HG02678 (cell line): ENCODE measurements at regions not wholly inside any gene's neighbourhood (a gene's known extent, or its start where the extent isn't known, plus 50 kb on each side); places are given as distances from the start of the nearest gene placed in this dataset.

Experiments
- ATAC-seq: cut with Tn5 transposase; IDR thresholded peaks from one replicate; pipeline ENCODE4 v1.9.1; 2021; ENCODE audit warnings: mild to moderate bottlenecking, moderate library complexity; ENCODE audit not compliant: unreplicated experiment

DNA sequence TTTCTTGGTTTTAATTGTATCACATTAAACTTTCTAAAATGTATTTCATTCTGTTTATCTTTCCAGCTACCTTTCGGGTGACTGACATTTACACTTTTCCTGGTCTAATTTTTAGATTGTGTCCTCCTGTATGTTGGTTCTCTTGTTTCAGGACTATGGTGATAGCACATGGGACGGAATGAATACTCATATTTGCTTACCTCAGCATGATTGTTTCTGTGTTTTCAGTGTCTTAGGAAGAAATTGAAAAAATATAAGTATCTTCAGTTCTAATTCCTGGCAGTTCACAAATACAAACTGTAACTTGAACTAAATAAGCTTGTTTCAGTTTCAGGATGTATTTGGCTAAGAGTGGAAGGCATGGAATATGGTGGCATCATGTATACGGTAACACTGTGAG, 80.1 kb upstream of the ROBO1 start:
- no peak for ATAC-seq

- ATAC-seq = no peak
Observed at GRCh38 chr3:79846148-79846933, 78.5 kb upstream of the ROBO1 start.

DNA sequence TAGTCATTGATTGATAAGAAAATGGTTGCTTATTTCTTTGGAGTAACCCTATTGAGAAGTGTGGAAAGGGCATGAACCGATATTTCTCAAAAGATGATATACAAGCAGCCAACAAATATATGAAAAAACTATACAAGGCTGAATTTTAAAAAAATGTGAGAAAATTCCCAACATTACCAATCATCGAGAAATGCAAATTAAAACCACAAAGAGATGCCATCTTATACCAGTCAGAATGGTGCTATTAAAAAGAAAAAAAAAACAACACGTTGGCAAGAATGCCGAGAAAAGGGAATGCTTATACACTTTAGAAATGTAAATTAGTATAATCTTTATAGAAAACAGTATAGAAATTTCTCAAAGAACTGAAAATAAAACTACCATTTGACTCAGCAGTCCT, 77.7 kb upstream of the ROBO1 start:
- no peak for ATAC-seq

DNA sequence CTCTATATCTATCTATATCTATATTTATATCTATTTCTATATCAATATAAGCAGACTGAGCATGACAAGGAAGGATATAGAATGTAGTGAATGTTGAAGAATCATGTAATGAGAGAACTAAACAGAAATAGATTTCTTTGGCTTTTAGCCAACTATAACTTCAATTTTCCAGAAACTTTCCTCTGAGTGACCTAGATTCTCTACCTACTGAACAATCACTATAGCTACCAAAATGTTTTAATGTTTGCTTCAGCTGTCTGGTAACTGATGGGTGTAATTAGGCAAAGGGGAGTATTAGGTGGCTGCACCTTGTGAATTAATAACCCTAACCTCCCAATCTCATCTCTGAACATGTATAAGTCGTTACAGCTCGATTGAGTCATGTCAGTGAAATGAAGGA, 76.4 kb upstream of the ROBO1 start:
- no peak for ATAC-seq

GRCh38 chr3:79843180-79843579, 75.4 kb upstream of the ROBO1 start:
- ATAC-seq = no peak

- ATAC-seq = no peak
Observed at GRCh38 chr3:79835701-79836100, 67.9 kb upstream of the ROBO1 start.

DNA sequence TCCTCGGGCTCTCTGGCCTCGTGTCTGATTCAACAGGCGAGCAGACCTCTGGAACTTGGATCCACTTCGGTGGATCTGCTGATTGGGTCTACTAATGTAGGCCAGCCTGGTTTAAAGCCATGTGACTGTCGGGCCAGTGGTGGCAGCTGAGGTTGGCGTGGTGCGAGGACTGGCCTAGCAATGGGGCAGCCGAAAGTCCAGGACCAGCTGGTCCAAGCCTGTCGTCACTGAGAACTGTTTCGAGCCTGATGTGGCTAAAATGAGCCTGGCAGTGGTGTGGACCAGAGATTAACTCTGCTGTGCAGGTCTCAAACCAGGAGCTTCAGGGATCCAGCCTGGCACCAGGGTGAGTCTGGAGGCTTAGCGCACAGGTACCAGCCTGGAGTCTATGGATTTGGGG, 56.4 kb upstream of the ROBO1 start:
- no peak for ATAC-seq

- ATAC-seq = no peak
Observed at GRCh38 chr3:79822076-79822475, 54.3 kb upstream of the ROBO1 start.

DNA sequence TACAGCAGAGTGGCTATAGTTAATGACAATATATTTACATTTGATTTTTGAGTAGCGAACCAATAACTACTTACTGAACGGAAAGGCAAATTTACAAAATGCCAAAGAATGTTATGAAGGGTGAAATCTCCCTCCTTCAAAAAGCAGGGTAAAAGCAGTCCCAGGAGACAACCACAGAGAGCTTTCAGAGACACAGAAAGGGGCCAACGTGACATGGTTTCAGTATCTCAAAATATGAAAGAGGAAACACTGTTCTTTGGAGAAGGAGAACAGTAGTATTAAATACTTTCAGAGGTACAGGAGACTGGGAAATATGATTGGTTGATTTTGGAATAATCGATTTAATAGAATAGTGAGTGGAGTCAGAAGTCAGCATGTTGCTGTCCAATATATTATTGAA, 52.3 kb upstream of the ROBO1 start:
- ATAC-seq = no peak

DNA sequence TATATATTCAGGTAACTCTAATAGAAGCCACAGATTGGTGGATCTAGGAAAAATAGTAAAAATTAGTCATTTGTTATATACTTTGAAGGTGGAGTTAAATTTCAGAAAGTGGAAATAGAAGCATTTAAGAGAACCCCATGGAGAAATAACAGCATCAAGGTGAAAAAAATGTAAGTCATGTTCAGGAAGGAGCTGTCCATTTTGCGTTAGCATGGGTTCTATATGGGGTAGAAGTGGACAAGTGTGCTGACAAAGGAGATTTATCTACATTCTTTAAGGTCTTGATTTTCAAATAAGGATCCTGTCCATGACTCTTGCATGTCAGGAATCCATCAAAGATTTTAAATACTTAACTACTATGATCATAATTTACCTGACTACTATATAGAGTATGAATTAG, 50.2 kb upstream of the ROBO1 start:
- ATAC-seq = no peak
